ENCODE measurements at regions not wholly inside any gene's neighbourhood (a gene's known extent, or its start where the extent isn't known, plus 50 kb on each side); places are given as distances from the start of the nearest gene placed in this dataset.

- ATAC-seq (replicated peaks), result no peak
- Mint-ChIP-seq H3K4me1 (ENCODE audit: low read depth in 2 of 2) (no peaks in the 10 kb centered on the region), H3K27ac (no peak overlapping the region), H3K27me3 (no peaks in the 10 kb centered on the region), H3K9me3 (no peaks in the 10 kb centered on the region), H3K36me3 (ENCODE audit: insufficient read depth) (no peaks in the 10 kb centered on the region), H3K4me3 (no peak overlapping the region)
- DNase-seq, result no peak
Measured at GRCh38 chr7:69162931-69163670, 435.2 kb upstream of the AUTS2 start.

- Mint-ChIP-seq H3K27me3 (no peaks in the 10 kb centered on the region), H3K27ac (no peak overlapping the region), H3K4me3 (no peak overlapping the region), H3K4me1 (ENCODE audit: low read depth in 2 of 2) (no peaks in the 10 kb centered on the region), H3K9me3 (no peaks in the 10 kb centered on the region), H3K36me3 (ENCODE audit: insufficient read depth) (no peaks in the 10 kb centered on the region)
- no peak for ATAC-seq (replicated peaks)
- DNase-seq, result no peak
Measured at GRCh38 chr7:69166979-69167516, 431.2 kb upstream of the AUTS2 start.

GRCh38 chr7:69169386-69169785 lies 428.9 kb upstream of the AUTS2 start:
- Mint-ChIP-seq H3K4me1 (ENCODE audit: low read depth in 2 of 2) (no peaks in the 10 kb centered on the region), H3K9me3 (no peaks in the 10 kb centered on the region), H3K4me3 (no peak overlapping the region), H3K27ac (no peak overlapping the region), H3K36me3 (ENCODE audit: insufficient read depth) (no peaks in the 10 kb centered on the region), H3K27me3 (peaks cover 4 to 11% of the 10 kb centered on the region in 2 donors)
- no peak for DNase-seq
- no peak for ATAC-seq (replicated peaks)

GRCh38 chr7:69172357-69173077 lies 425.8 kb upstream of the AUTS2 start:
- ATAC-seq (replicated peaks) (no peak), DNase-seq (no peak)
- Mint-ChIP-seq H3K27ac (no peak overlapping the region), H3K4me3 (no peak overlapping the region), H3K4me1 (ENCODE audit: low read depth in 2 of 2) (no peaks in the 10 kb centered on the region), H3K9me3 (no peaks in the 10 kb centered on the region), H3K36me3 (ENCODE audit: insufficient read depth) (no peaks in the 10 kb centered on the region), H3K27me3 (peaks cover 10 to 13% of the 10 kb centered on the region in 2 donors)

- ATAC-seq (replicated peaks) (no peak), DNase-seq (no peak)
- no peaks in the 10 kb centered on the region for H3K36me3 Mint-ChIP-seq (ENCODE audit: insufficient read depth)
- H3K9me3 Mint-ChIP-seq, result no peaks in the 10 kb centered on the region
- no peaks in the 10 kb centered on the region for H3K4me1 Mint-ChIP-seq (ENCODE audit: low read depth in 2 of 2)
- H3K4me3 Mint-ChIP-seq, result no peak overlapping the region
- H3K27me3 Mint-ChIP-seq, result peaks cover 10 to 13% of the 10 kb centered on the region in 2 donors
- H3K27ac Mint-ChIP-seq, result no peak overlapping the region
Measured at GRCh38 chr7:69173341-69173740, 424.9 kb upstream of the AUTS2 start.

- Mint-ChIP-seq H3K27me3 (peaks cover 10 to 13% of the 10 kb centered on the region in 2 donors), H3K9me3 (no peaks in the 10 kb centered on the region), H3K4me3 (no peak overlapping the region), H3K27ac (no peak overlapping the region), H3K36me3 (ENCODE audit: insufficient read depth) (no peaks in the 10 kb centered on the region), H3K4me1 (ENCODE audit: low read depth in 2 of 2) (no peaks in the 10 kb centered on the region)
- no peak for ATAC-seq (replicated peaks)
- no peak for DNase-seq
Measured at GRCh38 chr7:69173846-69174245, 424.4 kb upstream of the AUTS2 start.

GRCh38 chr7:69176841-69177240 lies 421.4 kb upstream of the AUTS2 start:
- Mint-ChIP-seq H3K36me3 (ENCODE audit: insufficient read depth) (no peaks in the 10 kb centered on the region), H3K27me3 (peaks cover 10 to 13% of the 10 kb centered on the region in 2 donors), H3K4me3 (no peak overlapping the region), H3K27ac (no peak overlapping the region), H3K9me3 (no peaks in the 10 kb centered on the region), H3K4me1 (ENCODE audit: low read depth in 2 of 2) (no peaks in the 10 kb centered on the region)
- DNase-seq (no peak), ATAC-seq (replicated peaks) (no peak)

- no peak overlapping the region for H3K27ac Mint-ChIP-seq
- no peaks in the 10 kb centered on the region for H3K4me1 Mint-ChIP-seq (ENCODE audit: low read depth in 2 of 2)
- ATAC-seq (replicated peaks), result no peak
- no peak overlapping the region for H3K4me3 Mint-ChIP-seq
- H3K36me3 Mint-ChIP-seq (ENCODE audit: insufficient read depth), result no peaks in the 10 kb centered on the region
- no peaks in the 10 kb centered on the region for H3K9me3 Mint-ChIP-seq
- DNase-seq, result no peak
- peaks cover 10 to 13% of the 10 kb centered on the region in 2 donors for H3K27me3 Mint-ChIP-seq
Measured at GRCh38 chr7:69177461-69177861, 420.8 kb upstream of the AUTS2 start.

GRCh38 chr7:69177941-69178494 lies 420.3 kb upstream of the AUTS2 start:
- Mint-ChIP-seq H3K27ac (no peak overlapping the region), H3K36me3 (ENCODE audit: insufficient read depth) (no peaks in the 10 kb centered on the region), H3K4me1 (ENCODE audit: low read depth in 2 of 2) (no peaks in the 10 kb centered on the region), H3K27me3 (peaks cover 10 to 13% of the 10 kb centered on the region in 2 donors), H3K9me3 (no peaks in the 10 kb centered on the region), H3K4me3 (no peak overlapping the region)
- ATAC-seq (replicated peaks) (no peak), DNase-seq (no peak)

GRCh38 chr7:69180662-69181061 lies 417.6 kb upstream of the AUTS2 start:
- ATAC-seq (replicated peaks), result no peak
- Mint-ChIP-seq H3K4me3 (no peak overlapping the region), H3K36me3 (ENCODE audit: insufficient read depth) (no peaks in the 10 kb centered on the region), H3K4me1 (ENCODE audit: low read depth in 2 of 2) (no peaks in the 10 kb centered on the region), H3K27me3 (no peaks in the 10 kb centered on the region), H3K9me3 (no peaks in the 10 kb centered on the region), H3K27ac (no peak overlapping the region)
- no peak for DNase-seq

GRCh38 chr7:69182596-69183467 lies 415.4 kb upstream of the AUTS2 start:
- H3K27me3 Mint-ChIP-seq, result no peaks in the 10 kb centered on the region
- no peak for DNase-seq
- no peak overlapping the region for H3K4me3 Mint-ChIP-seq
- ATAC-seq (replicated peaks), result no peak
- no peaks in the 10 kb centered on the region for H3K36me3 Mint-ChIP-seq (ENCODE audit: insufficient read depth)
- peaks cover 2 to 3% of the 10 kb centered on the region in 2 donors for H3K9me3 Mint-ChIP-seq
- no peaks in the 10 kb centered on the region for H3K4me1 Mint-ChIP-seq (ENCODE audit: low read depth in 2 of 2)
- no peak overlapping the region for H3K27ac Mint-ChIP-seq

GRCh38 chr7:69184339-69184738 lies 413.9 kb upstream of the AUTS2 start:
- no peaks in the 10 kb centered on the region for H3K4me1 Mint-ChIP-seq (ENCODE audit: low read depth in 2 of 2)
- no peaks in the 10 kb centered on the region for H3K36me3 Mint-ChIP-seq (ENCODE audit: insufficient read depth)
- DNase-seq, result no peak
- no peak for ATAC-seq (replicated peaks)
- H3K27ac Mint-ChIP-seq, result no peak overlapping the region
- no peak overlapping the region for H3K4me3 Mint-ChIP-seq
- peaks cover 2 to 7% of the 10 kb centered on the region in 2 donors for H3K9me3 Mint-ChIP-seq
- H3K27me3 Mint-ChIP-seq, result no peaks in the 10 kb centered on the region

GRCh38 chr7:69185170-69185569 lies 413.1 kb upstream of the AUTS2 start:
- Mint-ChIP-seq H3K36me3 (ENCODE audit: insufficient read depth) (no peaks in the 10 kb centered on the region), H3K27me3 (no peaks in the 10 kb centered on the region)

More at GRCh38 chr7:69185170-69185569, 413.1 kb upstream of the AUTS2 start:
- DNase-seq (no peak), ATAC-seq (replicated peaks) (no peak)
- Mint-ChIP-seq H3K4me3 (no peak overlapping the region), H3K27ac (no peak overlapping the region), H3K9me3 (peaks cover 2 to 7% of the 10 kb centered on the region in 2 donors), H3K4me1 (ENCODE audit: low read depth in 2 of 2) (no peaks in the 10 kb centered on the region)

Measured in effector memory CD8-positive, alpha-beta T cell (primary cell).